SK-N-SH (cell line): ENCODE measurements at regions not wholly inside any gene's neighbourhood (a gene's known extent, or its start where the extent isn't known, plus 50 kb on each side); places are given as distances from the start of the nearest gene placed in this dataset.

Source experiments
- CTCF ChIA-PET: fragments of 300-600, 350-600 bp; formaldehyde crosslinking; extraction: SDS; loops from one replicate; lab custom pipeline; 2021; lab: Yijun Ruan, JAX
- POLR2A ChIA-PET: fragments of 350-600 bp; sonication (Branson Sonifier 250); formaldehyde crosslinking; extraction: SDS; loops from one replicate; lab custom pipeline; 2020; ENCODE audit warnings: antibody characterized with exemption, inconsistent platforms; lab: Yijun Ruan, JAX
- DNase-seq: peaks from one replicate; pipeline ENCODE4 v3.0.0; 2012
- H2AFZ ChIP-seq: fragments of 200-600 bp; sonication (generic); 2 replicates; pipeline ENCODE4 v1.8.1; 2016; ENCODE audit warnings: antibody characterized with exemption, mild to moderate bottlenecking, low read depth
- H3F3A ChIP-seq: fragments of 200-600 bp; sonication (generic); replicated peaks from 2 replicates; pipeline ENCODE3; 2016; ENCODE audit warnings: antibody characterized with exemption, mild to moderate bottlenecking; ENCODE audit not compliant: insufficient read depth
- H3K27ac ChIP-seq, 2 experiments: fragments of 200-500 bp in 1 of 2; fragments of 200-600 bp in 1 of 2; sonication (Bioruptor generic) in 1 of 2; sonication (generic), shearing (Covaris generic) in 1 of 2; 2 replicates each; pipeline versions ENCODE4 v1.5.1 to v1.6.1; 2014 to 2016; ENCODE audit warnings: low read depth in 2 of 2, inconsistent platforms in 1 of 2, low read length in 1 of 2, mild to moderate bottlenecking in 1 of 2, mixed read lengths in 1 of 2
- H3K27me3 ChIP-seq: fragments of 200-600 bp; sonication (generic), shearing (Covaris generic); 2 replicates; pipeline ENCODE4 v1.6.1; 2016; ENCODE audit warnings: mixed run types; ENCODE audit not compliant: insufficient read depth
- H3K36me3 ChIP-seq, 2 experiments: fragments of 200-500 bp in 1 of 2; fragments of 200-600 bp in 1 of 2; sonication (Bioruptor generic) in 1 of 2; sonication (generic) in 1 of 2; replicated peaks in 1 of 2; 2 replicates each; pipeline versions ENCODE3 to v1.5.1; 2014 to 2016; ENCODE audit warnings: low read length in 1 of 2, mild to moderate bottlenecking in 1 of 2; ENCODE audit not compliant: insufficient read depth in 2 of 2, control insufficient read depth in 1 of 2
- H3K4me1 ChIP-seq, 2 experiments: fragments of 200-500 bp in 1 of 2; fragments of 200-600 bp in 1 of 2; sonication (Bioruptor generic) in 1 of 2; sonication (generic), shearing (Covaris generic) in 1 of 2; 2 replicates each; pipeline versions ENCODE4 v1.5.1 to v1.6.1; 2014 to 2016; ENCODE audit warnings: low read depth in 1 of 2, low read length in 1 of 2, mixed run types in 1 of 2; ENCODE audit not compliant: insufficient read depth in 2 of 2, control insufficient read depth in 1 of 2
- H3K4me2 ChIP-seq: fragments of 200-600 bp; sonication (generic), shearing (Covaris generic); 2 replicates; pipeline ENCODE4 v1.6.1; 2017; ENCODE audit warnings: mixed run types
- H3K4me3 ChIP-seq, 2 experiments: fragments of 200-500 bp in 1 of 2; fragments of 200-600 bp in 1 of 2; sonication (Bioruptor generic) in 1 of 2; sonication (generic), shearing (Covaris generic) in 1 of 2; 2 replicates each; pipeline versions ENCODE4 v1.5.1 to v1.8.1; 2014 to 2016; ENCODE audit warnings: low read depth in 2 of 2, inconsistent platforms in 1 of 2, low read length in 1 of 2, mild to moderate bottlenecking in 1 of 2, mixed read lengths in 1 of 2, moderate library complexity in 1 of 2
- H3K79me2 ChIP-seq: fragments of 200-600 bp; sonication (generic); 2 replicates; pipeline ENCODE4 v1.8.1; 2017; ENCODE audit warnings: mild to moderate bottlenecking; ENCODE audit not compliant: insufficient read depth
- H3K9ac ChIP-seq: fragments of 200-600 bp; sonication (generic); 2 replicates; pipeline ENCODE4 v1.6.1; 2017; ENCODE audit warnings: mixed run types
- H3K9me2 ChIP-seq: fragments of 200-600 bp; sonication (generic); 2 replicates; pipeline ENCODE4 v1.6.1; 2017; ENCODE audit warnings: mixed run types
- H3K9me3 ChIP-seq: fragments of 200-600 bp; sonication (generic); 2 replicates; pipeline ENCODE4 v1.6.1; 2017; ENCODE audit warnings: mixed run types, mild to moderate bottlenecking, moderate library complexity
- H4K20me1 ChIP-seq: fragments of 200-600 bp; sonication (generic); 2 replicates; pipeline ENCODE4 v1.6.1; 2017; ENCODE audit warnings: mild to moderate bottlenecking, mixed run types; ENCODE audit not compliant: insufficient read depth
- FOSL2 ChIP-seq: IDR thresholded peaks from 2 replicates; pipeline ENCODE4 v1.4.0; 2012; ENCODE audit warnings: low read depth, mild to moderate bottlenecking, moderate library complexity, borderline replicate concordance
- FOXJ3 ChIP-seq: sonication (generic); formaldehyde crosslinking; IDR thresholded peaks from 2 replicates; pipeline ENCODE4 v1.5.1; 2020; ENCODE audit warnings: mild to moderate bottlenecking, missing genetic modification reagents
- GABPA ChIP-seq: IDR thresholded peaks from 2 replicates; pipeline ENCODE4 v1.4.0; 2012; ENCODE audit warnings: low read depth, mild to moderate bottlenecking
- GATA2 ChIP-seq: sonication (generic); formaldehyde crosslinking; IDR thresholded peaks from 2 replicates; pipeline ENCODE4 v1.5.0; 2020; ENCODE audit warnings: mild to moderate bottlenecking, missing genetic modification reagents
- NRF1 ChIP-seq: IDR thresholded peaks from 2 replicates; pipeline ENCODE4 v1.6.1; 2012; ENCODE audit warnings: low read depth, mild to moderate bottlenecking, low read length
- RAD21 ChIP-seq: IDR thresholded peaks from 2 replicates; pipeline ENCODE4 v1.6.1; 2012; ENCODE audit warnings: mild to moderate bottlenecking, low read length
- RFX5 ChIP-seq: IDR thresholded peaks from 2 replicates; pipeline ENCODE4 v1.6.1; 2012; ENCODE audit warnings: mild to moderate bottlenecking, improper control_type of control experiment, low read length
- SIN3A ChIP-seq: IDR thresholded peaks from 2 replicates; pipeline ENCODE4 v1.6.1; 2012; ENCODE audit warnings: low read depth, mild to moderate bottlenecking, low read length, moderate library complexity, borderline replicate concordance
- SMC3 ChIP-seq: IDR thresholded peaks from 2 replicates; pipeline ENCODE4 v1.6.1; 2012; ENCODE audit warnings: low read depth, low read length, improper control_type of control experiment
- WGBS: methylation state at CpG from one replicate; pipeline ENCODE4 v1.1.6; 2017; ENCODE audit warnings: low lambda C conversion rate; 5-methylcytosine and 5-hydroxymethylcytosine counted together
- small RNA-seq, 7 experiments: library from RNA; depleted of rRNA; stranded (forward); fragments of <200 nt; gene quantifications; one replicate each; pipeline ENCODE3, GENCODE V24; 2012
- TF ChIP-seq, protein P1 (sequence below): fragments of 200-600 bp; sonication (generic); IDR thresholded peaks from 2 replicates; pipeline ENCODE4 v1.6.1; 2017; ENCODE audit warnings: antibody characterized with exemption, mild to moderate bottlenecking, moderate library complexity
- TF ChIP-seq, protein P2 (sequence below): fragments of 150-350 bp; IDR thresholded peaks from 2 replicates; pipeline ENCODE4 v1.6.1; 2017; ENCODE audit warnings: antibody characterized with exemption, low read length, low read depth, borderline replicate concordance

DNA sequence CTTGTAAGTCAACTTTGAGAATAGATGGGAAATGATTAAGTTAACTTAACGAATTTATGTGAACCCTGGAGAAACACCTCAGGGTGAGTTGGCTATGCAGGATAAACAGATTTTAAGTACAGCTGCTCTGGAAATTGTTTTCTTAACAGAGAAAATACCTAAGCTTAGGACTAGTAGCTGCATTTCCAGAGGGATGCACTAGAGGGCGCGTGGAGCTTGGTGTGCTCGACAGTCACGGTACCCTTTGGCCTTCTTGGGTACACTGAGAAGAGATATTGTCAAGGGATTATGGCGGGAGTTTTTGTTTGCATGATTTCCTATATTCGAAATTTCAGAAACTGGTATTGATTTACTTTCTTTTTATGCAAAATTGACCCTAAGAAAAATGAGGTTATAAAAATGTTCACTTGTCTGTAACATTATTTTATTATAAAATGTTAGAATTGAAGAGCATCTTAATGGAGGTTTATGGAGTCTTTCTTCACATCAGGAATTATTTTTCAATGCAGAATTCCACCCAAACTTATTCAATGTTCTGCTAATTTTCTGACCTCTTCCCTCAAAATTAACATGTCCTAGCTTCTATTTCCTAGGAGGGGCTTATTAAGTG lies 58.4 kb upstream of the MYO3A start:
- H3K9me3 ChIP-seq = no peaks in the 10 kb centered on the region
- no peaks in the 10 kb centered on the region for H3K36me3 ChIP-seq
- H4K20me1 ChIP-seq = no peaks in the 10 kb centered on the region
- peak; percentile 53 for DNase-seq
- ChIA-PET CTCF (interaction anchor here (0.6 to 3.5 kb wide), 37 partner anchors 8 to 1278 kb away, joined by 3 to 23 read pairs (median 4); no protein-coding TSS in a partner anchor), POLR2A (no interaction called here)
- no peaks in the 10 kb centered on the region for H3K9me2 ChIP-seq
- no peaks in the 10 kb centered on the region for H3F3A ChIP-seq
- no peaks in the 10 kb centered on the region for H3K27me3 ChIP-seq
- no peaks in the 10 kb centered on the region for H3K4me1 ChIP-seq
- H3K4me3 ChIP-seq = no peak overlapping the region; a peak in 1 of 4 replicates
- H3K79me2 ChIP-seq = no peaks in the 10 kb centered on the region
- H3K9ac ChIP-seq = no peak overlapping the region
- H2AFZ ChIP-seq = 0 out of 2 replicates have a peak overlapping the region, but pooled peaks have one; percentile 39
- 0% methylated on average over 7 of the region's 7 CpGs for WGBS
- no peak overlapping the region for H3K27ac ChIP-seq
- no peak overlapping the region for H3K4me2 ChIP-seq
- TF ChIP-seq RAD21 (peak; percentile 73), SMC3 (peak; percentile 79), FOXJ3 (CRISPR knock-in tag) (no peak)
- TF ChIP-seq, protein P1, sequence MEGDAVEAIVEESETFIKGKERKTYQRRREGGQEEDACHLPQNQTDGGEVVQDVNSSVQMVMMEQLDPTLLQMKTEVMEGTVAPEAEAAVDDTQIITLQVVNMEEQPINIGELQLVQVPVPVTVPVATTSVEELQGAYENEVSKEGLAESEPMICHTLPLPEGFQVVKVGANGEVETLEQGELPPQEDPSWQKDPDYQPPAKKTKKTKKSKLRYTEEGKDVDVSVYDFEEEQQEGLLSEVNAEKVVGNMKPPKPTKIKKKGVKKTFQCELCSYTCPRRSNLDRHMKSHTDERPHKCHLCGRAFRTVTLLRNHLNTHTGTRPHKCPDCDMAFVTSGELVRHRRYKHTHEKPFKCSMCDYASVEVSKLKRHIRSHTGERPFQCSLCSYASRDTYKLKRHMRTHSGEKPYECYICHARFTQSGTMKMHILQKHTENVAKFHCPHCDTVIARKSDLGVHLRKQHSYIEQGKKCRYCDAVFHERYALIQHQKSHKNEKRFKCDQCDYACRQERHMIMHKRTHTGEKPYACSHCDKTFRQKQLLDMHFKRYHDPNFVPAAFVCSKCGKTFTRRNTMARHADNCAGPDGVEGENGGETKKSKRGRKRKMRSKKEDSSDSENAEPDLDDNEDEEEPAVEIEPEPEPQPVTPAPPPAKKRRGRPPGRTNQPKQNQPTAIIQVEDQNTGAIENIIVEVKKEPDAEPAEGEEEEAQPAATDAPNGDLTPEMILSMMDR = peak; percentile 91

DNA sequence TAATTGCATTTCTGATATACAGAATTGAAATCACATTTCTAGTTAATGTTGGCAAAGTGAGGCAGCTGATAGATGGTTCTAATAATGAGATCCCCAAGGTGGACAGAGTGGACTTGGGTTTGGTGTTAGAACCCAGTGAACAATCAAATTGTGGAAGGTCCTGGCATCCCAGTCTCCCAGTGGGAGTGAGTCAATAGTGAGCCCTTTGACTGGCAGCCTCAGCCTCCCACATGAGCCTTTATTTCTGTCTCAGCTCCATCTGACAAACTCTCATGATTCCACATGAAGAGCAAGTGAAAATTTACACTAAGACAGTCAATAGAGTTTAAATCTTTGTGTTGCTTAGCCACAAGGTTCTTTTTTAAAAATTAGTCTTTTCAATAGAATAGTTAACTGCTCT lies 56.7 kb upstream of the MYO3A start:
- CTCF ChIA-PET = interaction anchor here (1.0 to 2.6 kb wide), 2 partner anchors 16 to 119 kb away, joined by 3 to 8 read pairs; no protein-coding TSS in a partner anchor
- H3F3A ChIP-seq = no peaks in the 10 kb centered on the region
- H3K27me3 ChIP-seq = no peaks in the 10 kb centered on the region

More for the DNA sequence above, 56.7 kb upstream of the MYO3A start:
- Histone ChIP-seq H3K4me1 (no peaks in the 10 kb centered on the region), H3K79me2 (no peaks in the 10 kb centered on the region), H3K9ac (no peak overlapping the region), H3K9me3 (no peaks in the 10 kb centered on the region), H3K4me3 (no peak overlapping the region), H3K27ac (no peak overlapping the region), H3K9me2 (no peaks in the 10 kb centered on the region), H4K20me1 (no peaks in the 10 kb centered on the region), H3K4me2 (no peak overlapping the region), H2AFZ (no peak overlapping the region), H3K36me3 (no peaks in the 10 kb centered on the region)
- POLR2A ChIA-PET = no interaction called here
- TF ChIP-seq SMC3 = no peak
- no peak for TF ChIP-seq GATA2 (CRISPR knock-in tag)
- TF ChIP-seq, protein P2, sequence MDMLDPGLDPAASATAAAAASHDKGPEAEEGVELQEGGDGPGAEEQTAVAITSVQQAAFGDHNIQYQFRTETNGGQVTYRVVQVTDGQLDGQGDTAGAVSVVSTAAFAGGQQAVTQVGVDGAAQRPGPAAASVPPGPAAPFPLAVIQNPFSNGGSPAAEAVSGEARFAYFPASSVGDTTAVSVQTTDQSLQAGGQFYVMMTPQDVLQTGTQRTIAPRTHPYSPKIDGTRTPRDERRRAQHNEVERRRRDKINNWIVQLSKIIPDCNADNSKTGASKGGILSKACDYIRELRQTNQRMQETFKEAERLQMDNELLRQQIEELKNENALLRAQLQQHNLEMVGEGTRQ = no peak
- TF ChIP-seq GABPA = no peak
- no peak for TF ChIP-seq RFX5
- no peak for TF ChIP-seq NRF1
- TF ChIP-seq SIN3A = no peak
- no peak for TF ChIP-seq RAD21
- no peak for TF ChIP-seq FOSL2
- DNase-seq = no peak

Small RNA genes in the stretch of these regions (small RNA-seq; reads per million reads assigned to genes)
- gene RNA5SP306 = 0 reads per million in 7 experiments
- 0 reads per million in 7 experiments for gene RNU6-632P
